Ecto neural progenitor cell (in vitro differentiated cells): ENCODE measurements at regions not wholly inside any gene's neighbourhood (a gene's known extent, or its start where the extent isn't known, plus 50 kb on each side); places are given as distances from the start of the nearest gene placed in this dataset.

Experiments used
- DNase-seq: peaks from one replicate; pipeline ENCODE4 v3.0.0-alpha.2; 2018; ENCODE audit warnings: low spot score

- no peak for DNase-seq
These were observed 543.4 kb downstream of the CD83 start for GRCh38 chr6:14660806-14661579.

GRCh38 chr6:14661691-14662090 is 544.1 kb downstream of the CD83 start:
- no peak for DNase-seq

GRCh38 chr6:14664112-14664601 is 546.6 kb downstream of the CD83 start:
- no peak for DNase-seq

GRCh38 chr6:14664621-14665315 is 547.2 kb downstream of the CD83 start:
- peak; percentile 57 for DNase-seq

GRCh38 chr6:14665827-14666724 is 548.5 kb downstream of the CD83 start:
- no peak for DNase-seq

GRCh38 chr6:14670806-14671205 is 553.2 kb downstream of the CD83 start:
- no peak for DNase-seq

GRCh38 chr6:14671261-14671681 is 553.7 kb downstream of the CD83 start:
- no peak for DNase-seq

GRCh38 chr6:14671937-14672336 is 554.4 kb downstream of the CD83 start:
- no peak for DNase-seq

- no peak for DNase-seq
These were observed 555.6 kb downstream of the CD83 start for GRCh38 chr6:14673201-14673600.

- no peak for DNase-seq
These were observed 556.9 kb downstream of the CD83 start for GRCh38 chr6:14674458-14674857.

GRCh38 chr6:14674867-14675648 is 557.5 kb downstream of the CD83 start:
- DNase-seq: no peak

GRCh38 chr6:14676064-14676463 is 558.5 kb downstream of the CD83 start:
- DNase-seq: no peak

- no peak for DNase-seq
These were observed 559.6 kb downstream of the CD83 start for GRCh38 chr6:14676977-14677781.

GRCh38 chr6:14681699-14682487 is 564.0 kb upstream of the JARID2 start:
- DNase-seq: no peak

GRCh38 chr6:14682812-14683211 is 563.1 kb upstream of the JARID2 start:
- DNase-seq: no peak

GRCh38 chr6:14689639-14690038 is 556.2 kb upstream of the JARID2 start:
- DNase-seq: no peak

GRCh38 chr6:14690120-14691056 is 555.5 kb upstream of the JARID2 start:
- no peak for DNase-seq

- no peak for DNase-seq
These were observed 553.7 kb upstream of the JARID2 start for GRCh38 chr6:14692208-14692607.
